Nephron progenitor cell (in vitro differentiated cells): ENCODE measurements at regions not wholly inside any gene's neighbourhood (a gene's known extent, or its start where the extent isn't known, plus 50 kb on each side); places are given as distances from the start of the nearest gene placed in this dataset.

Experiments used
- DNase-seq: peaks from one replicate; pipeline ENCODE4 v3.0.0; 2021
- H3K27ac Mint-ChIP-seq: 2 replicates; pipeline ENCODE4 v1.8.0; 2021; ENCODE audit warnings: mild to moderate bottlenecking, moderate library complexity, mixed read lengths
- H3K27me3 Mint-ChIP-seq: 2 replicates; pipeline ENCODE4 v1.8.0; 2021; ENCODE audit warnings: mild to moderate bottlenecking, low read depth, mixed read lengths; ENCODE audit not compliant: poor library complexity
- H3K36me3 Mint-ChIP-seq: 2 replicates; pipeline ENCODE4 v1.8.0; 2021; ENCODE audit warnings: low read depth, mixed read lengths
- H3K4me1 Mint-ChIP-seq: 2 replicates; pipeline ENCODE4 v1.8.0; 2021; ENCODE audit warnings: mixed read lengths
- H3K4me3 Mint-ChIP-seq: 2 replicates; pipeline ENCODE4 v1.8.0; 2021; ENCODE audit warnings: mild to moderate bottlenecking, moderate library complexity, mixed read lengths
- H3K9me3 Mint-ChIP-seq: 2 replicates; pipeline ENCODE4 v1.8.0; 2021; ENCODE audit warnings: mild to moderate bottlenecking, moderate library complexity, mixed read lengths
- CTCF ChIP-seq: fragments of 200-600 bp; sonication (generic); IDR thresholded peaks from 2 replicates; pipeline ENCODE4 v1.5.0; 2021; ENCODE audit warnings: antibody characterized with exemption

- Mint-ChIP-seq H3K36me3 (no peaks in the 10 kb centered on the region), H3K4me3 (no peak overlapping the region), H3K4me1 (no peaks in the 10 kb centered on the region), H3K27ac (no peak overlapping the region), H3K27me3 (peaks cover 3% of the 10 kb centered on the region), H3K9me3 (no peaks in the 10 kb centered on the region)
- TF ChIP-seq CTCF = no peak
- no peak for DNase-seq
Observed at GRCh38 chr3:24944805-24945520, 450.3 kb upstream of the THRB start.

GRCh38 chr3:24945563-24945962, 450.9 kb upstream of the THRB start:
- no peak for TF ChIP-seq CTCF
- Mint-ChIP-seq H3K9me3 (no peaks in the 10 kb centered on the region), H3K4me1 (no peaks in the 10 kb centered on the region), H3K36me3 (no peaks in the 10 kb centered on the region), H3K27me3 (peaks cover 7% of the 10 kb centered on the region), H3K4me3 (no peak overlapping the region), H3K27ac (no peak overlapping the region)
- DNase-seq = no peak

GRCh38 chr3:24947103-24947502, 452.5 kb upstream of the THRB start:
- Mint-ChIP-seq H3K36me3 (no peaks in the 10 kb centered on the region), H3K27ac (no peak overlapping the region), H3K4me3 (no peak overlapping the region), H3K9me3 (no peaks in the 10 kb centered on the region), H3K4me1 (no peaks in the 10 kb centered on the region), H3K27me3 (peaks cover 16% of the 10 kb centered on the region)
- no peak for TF ChIP-seq CTCF
- DNase-seq = no peak

GRCh38 chr3:24951180-24951579, 456.5 kb upstream of the THRB start:
- Mint-ChIP-seq H3K4me3 (no peak overlapping the region), H3K36me3 (no peaks in the 10 kb centered on the region), H3K27me3 (peaks cover 30% of the 10 kb centered on the region), H3K27ac (no peak overlapping the region), H3K9me3 (peaks cover 10% of the 10 kb centered on the region), H3K4me1 (no peaks in the 10 kb centered on the region)
- TF ChIP-seq CTCF = no peak
- no peak for DNase-seq

GRCh38 chr3:24952388-24952787, 457.7 kb upstream of the THRB start:
- H3K9me3 Mint-ChIP-seq = peaks cover 10% of the 10 kb centered on the region
- no peak overlapping the region for H3K27ac Mint-ChIP-seq
- peaks cover 35% of the 10 kb centered on the region for H3K27me3 Mint-ChIP-seq
- no peak for DNase-seq
- H3K4me3 Mint-ChIP-seq = no peak overlapping the region
- TF ChIP-seq CTCF = no peak
- no peaks in the 10 kb centered on the region for H3K36me3 Mint-ChIP-seq
- no peaks in the 10 kb centered on the region for H3K4me1 Mint-ChIP-seq
